ENCODE measurements at regions not wholly inside any gene's neighbourhood (a gene's known extent, or its start where the extent isn't known, plus 50 kb on each side); places are given as distances from the start of the nearest gene placed in this dataset.

GRCh38 chr4:19783667-19784223, 468.0 kb upstream of the SLIT2 start:
- intact Hi-C loops (cut with DNase I; ENCODE audit: low total_unique reads) = no loop called here
- Histone ChIP-seq H3K27ac (no peak overlapping the region), H3K27me3 (no peaks in the 10 kb centered on the region), H3K4me1 (no peaks in the 10 kb centered on the region), H3K4me3 (no peak overlapping the region), H3K9me3 (no peaks in the 10 kb centered on the region), H3K36me3 (no peaks in the 10 kb centered on the region)
- in situ Hi-C loops (cut with MboI; ENCODE audit: low sequenced_read_pairs in 4 of 4) = no loop called here
- ATAC-seq (no peak), DNase-seq (no peak)
- no peak for TF ChIP-seq CTCF (IDR thresholded peaks at IDR 0.05 in 4 of 5, conservative IDR thresholded peaks at IDR 0.05 in 1 of 5)
- no peak for TF ChIP-seq POLR2A (IDR thresholded peaks at IDR 0.05)

- no peak for TF ChIP-seq CTCF (IDR thresholded peaks at IDR 0.05 in 4 of 5, conservative IDR thresholded peaks at IDR 0.05 in 1 of 5)
- no peak for TF ChIP-seq POLR2A (IDR thresholded peaks at IDR 0.05)
- Histone ChIP-seq H3K36me3 (no peaks in the 10 kb centered on the region), H3K9me3 (no peaks in the 10 kb centered on the region), H3K4me3 (no peak overlapping the region), H3K27ac (no peak overlapping the region), H3K4me1 (no peaks in the 10 kb centered on the region), H3K27me3 (no peaks in the 10 kb centered on the region)
- no peak for ATAC-seq
- DNase-seq = no peak
- intact Hi-C loops (cut with DNase I; ENCODE audit: low total_unique reads) = no loop called here
- in situ Hi-C loops (cut with MboI; ENCODE audit: low sequenced_read_pairs in 4 of 4) = no loop called here
Observed at GRCh38 chr4:19780871-19781270, 470.8 kb upstream of the SLIT2 start.

GRCh38 chr4:19776929-19777328, 474.8 kb upstream of the SLIT2 start:
- intact Hi-C loops (cut with DNase I; ENCODE audit: low total_unique reads) = no loop called here
- no peak for DNase-seq
- no peak for TF ChIP-seq CTCF (IDR thresholded peaks at IDR 0.05 in 4 of 5, conservative IDR thresholded peaks at IDR 0.05 in 1 of 5)
- TF ChIP-seq POLR2A (IDR thresholded peaks at IDR 0.05) = no peak

GRCh38 chr4:19776021-19776459, 475.7 kb upstream of the SLIT2 start:
- DNase-seq (no peak), ATAC-seq (no peak)
- in situ Hi-C loops (cut with MboI; ENCODE audit: low sequenced_read_pairs in 4 of 4) = no loop called here
- TF ChIP-seq POLR2A (IDR thresholded peaks at IDR 0.05) (no peak), CTCF (IDR thresholded peaks at IDR 0.05 in 4 of 5, conservative IDR thresholded peaks at IDR 0.05 in 1 of 5) (no peak)
- H3K36me3 ChIP-seq = no peaks in the 10 kb centered on the region
- no peaks in the 10 kb centered on the region for H3K27me3 ChIP-seq
- H3K9me3 ChIP-seq = no peaks in the 10 kb centered on the region
- no peak overlapping the region for H3K27ac ChIP-seq
- intact Hi-C loops (cut with DNase I; ENCODE audit: low total_unique reads) = no loop called here
- no peak overlapping the region for H3K4me3 ChIP-seq
- no peaks in the 10 kb centered on the region for H3K4me1 ChIP-seq

More at GRCh38 chr4:19776929-19777328, 474.8 kb upstream of the SLIT2 start:
- H3K4me3 ChIP-seq = no peak overlapping the region
- no peaks in the 10 kb centered on the region for H3K4me1 ChIP-seq
- no peaks in the 10 kb centered on the region for H3K36me3 ChIP-seq
- no peaks in the 10 kb centered on the region for H3K27me3 ChIP-seq
- no peak overlapping the region for H3K27ac ChIP-seq
- H3K9me3 ChIP-seq = no peaks in the 10 kb centered on the region
- no peak for ATAC-seq
- in situ Hi-C loops (cut with MboI; ENCODE audit: low sequenced_read_pairs in 4 of 4) = no loop called here

GRCh38 chr4:19774690-19775256, 476.9 kb upstream of the SLIT2 start:
- DNase-seq (no peak), ATAC-seq (no peak)
- H3K27ac ChIP-seq = no peak overlapping the region
- no peak overlapping the region for H3K4me3 ChIP-seq
- no peaks in the 10 kb centered on the region for H3K9me3 ChIP-seq
- no peaks in the 10 kb centered on the region for H3K36me3 ChIP-seq
- intact Hi-C loops (cut with DNase I; ENCODE audit: low total_unique reads) = no loop called here
- in situ Hi-C loops (cut with MboI; ENCODE audit: low sequenced_read_pairs in 4 of 4) = no loop called here
- no peaks in the 10 kb centered on the region for H3K4me1 ChIP-seq
- no peak for TF ChIP-seq CTCF (IDR thresholded peaks at IDR 0.05 in 4 of 5, conservative IDR thresholded peaks at IDR 0.05 in 1 of 5)
- no peak for TF ChIP-seq POLR2A (IDR thresholded peaks at IDR 0.05)
- no peaks in the 10 kb centered on the region for H3K27me3 ChIP-seq

All from gastrocnemius medialis (tissue), 4 donors.